ENCODE measurements at regions not wholly inside any gene's neighbourhood (a gene's known extent, or its start where the extent isn't known, plus 50 kb on each side); places are given as distances from the start of the nearest gene placed in this dataset.

DNA sequence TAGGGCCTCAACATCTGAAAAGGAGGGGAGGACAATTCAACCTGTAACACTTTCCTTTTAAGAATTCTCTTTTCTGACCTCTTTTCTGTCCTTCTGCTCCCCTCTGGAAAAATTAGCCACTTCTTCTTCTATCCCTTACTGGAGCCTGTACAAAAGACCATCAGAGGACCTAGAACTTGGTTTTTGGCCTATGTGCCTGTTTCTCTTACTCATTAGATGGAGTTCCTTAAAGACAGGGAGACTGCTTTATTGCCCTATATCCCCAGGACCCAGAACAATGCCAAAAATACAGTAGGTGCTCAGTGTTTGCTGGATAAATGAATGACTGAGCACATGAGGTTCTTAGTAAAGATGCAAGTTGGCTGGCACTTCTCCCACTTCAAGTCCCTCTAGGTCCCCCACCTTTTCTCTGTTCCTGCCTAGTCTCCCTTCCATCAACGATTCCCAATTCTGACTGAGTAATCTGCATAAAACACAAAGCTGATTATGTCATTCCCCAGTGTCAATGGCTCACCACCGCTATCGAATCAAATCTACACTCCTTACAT is 114.2 kb downstream of the DDX1 start:
- TF ChIP-seq, protein P1, sequence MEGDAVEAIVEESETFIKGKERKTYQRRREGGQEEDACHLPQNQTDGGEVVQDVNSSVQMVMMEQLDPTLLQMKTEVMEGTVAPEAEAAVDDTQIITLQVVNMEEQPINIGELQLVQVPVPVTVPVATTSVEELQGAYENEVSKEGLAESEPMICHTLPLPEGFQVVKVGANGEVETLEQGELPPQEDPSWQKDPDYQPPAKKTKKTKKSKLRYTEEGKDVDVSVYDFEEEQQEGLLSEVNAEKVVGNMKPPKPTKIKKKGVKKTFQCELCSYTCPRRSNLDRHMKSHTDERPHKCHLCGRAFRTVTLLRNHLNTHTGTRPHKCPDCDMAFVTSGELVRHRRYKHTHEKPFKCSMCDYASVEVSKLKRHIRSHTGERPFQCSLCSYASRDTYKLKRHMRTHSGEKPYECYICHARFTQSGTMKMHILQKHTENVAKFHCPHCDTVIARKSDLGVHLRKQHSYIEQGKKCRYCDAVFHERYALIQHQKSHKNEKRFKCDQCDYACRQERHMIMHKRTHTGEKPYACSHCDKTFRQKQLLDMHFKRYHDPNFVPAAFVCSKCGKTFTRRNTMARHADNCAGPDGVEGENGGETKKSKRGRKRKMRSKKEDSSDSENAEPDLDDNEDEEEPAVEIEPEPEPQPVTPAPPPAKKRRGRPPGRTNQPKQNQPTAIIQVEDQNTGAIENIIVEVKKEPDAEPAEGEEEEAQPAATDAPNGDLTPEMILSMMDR (IDR thresholded peaks at IDR 0.05; ENCODE audit: insufficient read depth, low read length): no peak
- TF ChIP-seq POLR2AphosphoS5 (IDR thresholded peaks at IDR 0.05; ENCODE audit: low read depth): no peak
- TF ChIP-seq, protein P2, sequence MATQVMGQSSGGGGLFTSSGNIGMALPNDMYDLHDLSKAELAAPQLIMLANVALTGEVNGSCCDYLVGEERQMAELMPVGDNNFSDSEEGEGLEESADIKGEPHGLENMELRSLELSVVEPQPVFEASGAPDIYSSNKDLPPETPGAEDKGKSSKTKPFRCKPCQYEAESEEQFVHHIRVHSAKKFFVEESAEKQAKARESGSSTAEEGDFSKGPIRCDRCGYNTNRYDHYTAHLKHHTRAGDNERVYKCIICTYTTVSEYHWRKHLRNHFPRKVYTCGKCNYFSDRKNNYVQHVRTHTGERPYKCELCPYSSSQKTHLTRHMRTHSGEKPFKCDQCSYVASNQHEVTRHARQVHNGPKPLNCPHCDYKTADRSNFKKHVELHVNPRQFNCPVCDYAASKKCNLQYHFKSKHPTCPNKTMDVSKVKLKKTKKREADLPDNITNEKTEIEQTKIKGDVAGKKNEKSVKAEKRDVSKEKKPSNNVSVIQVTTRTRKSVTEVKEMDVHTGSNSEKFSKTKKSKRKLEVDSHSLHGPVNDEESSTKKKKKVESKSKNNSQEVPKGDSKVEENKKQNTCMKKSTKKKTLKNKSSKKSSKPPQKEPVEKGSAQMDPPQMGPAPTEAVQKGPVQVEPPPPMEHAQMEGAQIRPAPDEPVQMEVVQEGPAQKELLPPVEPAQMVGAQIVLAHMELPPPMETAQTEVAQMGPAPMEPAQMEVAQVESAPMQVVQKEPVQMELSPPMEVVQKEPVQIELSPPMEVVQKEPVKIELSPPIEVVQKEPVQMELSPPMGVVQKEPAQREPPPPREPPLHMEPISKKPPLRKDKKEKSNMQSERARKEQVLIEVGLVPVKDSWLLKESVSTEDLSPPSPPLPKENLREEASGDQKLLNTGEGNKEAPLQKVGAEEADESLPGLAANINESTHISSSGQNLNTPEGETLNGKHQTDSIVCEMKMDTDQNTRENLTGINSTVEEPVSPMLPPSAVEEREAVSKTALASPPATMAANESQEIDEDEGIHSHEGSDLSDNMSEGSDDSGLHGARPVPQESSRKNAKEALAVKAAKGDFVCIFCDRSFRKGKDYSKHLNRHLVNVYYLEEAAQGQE (IDR thresholded peaks at IDR 0.05; ENCODE audit: insufficient replicate concordance, low read depth): no peak
- TF ChIP-seq GABPA (IDR thresholded peaks at IDR 0.05; ENCODE audit: low read depth): no peak
- TF ChIP-seq SPI1 (IDR thresholded peaks at IDR 0.05; ENCODE audit: borderline replicate concordance, low read depth): no peak

All from HL-60 (cell line).